GM19452 (cell line): ENCODE measurements at regions not wholly inside any gene's neighbourhood (a gene's known extent, or its start where the extent isn't known, plus 50 kb on each side); places are given as distances from the start of the nearest gene placed in this dataset.

ENCODE experiments used
- ATAC-seq: cut with Tn5 transposase; IDR thresholded peaks from one replicate; pipeline ENCODE4 v1.9.1; 2021; ENCODE audit not compliant: unreplicated experiment

DNA sequence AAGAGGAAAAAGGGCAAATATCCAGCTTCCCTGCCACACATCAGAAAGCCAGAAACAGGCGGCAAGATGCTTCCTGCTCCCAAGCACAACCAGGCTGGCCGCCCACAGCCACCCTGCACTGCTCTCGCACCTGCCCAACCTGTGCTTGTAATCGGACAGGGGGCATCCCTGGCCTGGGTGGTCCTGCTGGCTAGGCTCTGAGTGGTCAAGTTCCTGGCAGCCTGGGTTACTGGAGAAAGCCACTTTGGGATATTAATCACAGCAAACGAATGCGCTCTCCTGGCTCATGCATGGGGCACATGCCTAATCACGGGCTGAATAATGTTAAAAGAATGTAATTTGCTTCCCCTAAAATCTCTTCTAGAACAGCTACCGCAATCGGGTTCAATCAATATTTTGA is 442.4 kb downstream of the MCTP2 start:
- ATAC-seq, result no peak

DNA sequence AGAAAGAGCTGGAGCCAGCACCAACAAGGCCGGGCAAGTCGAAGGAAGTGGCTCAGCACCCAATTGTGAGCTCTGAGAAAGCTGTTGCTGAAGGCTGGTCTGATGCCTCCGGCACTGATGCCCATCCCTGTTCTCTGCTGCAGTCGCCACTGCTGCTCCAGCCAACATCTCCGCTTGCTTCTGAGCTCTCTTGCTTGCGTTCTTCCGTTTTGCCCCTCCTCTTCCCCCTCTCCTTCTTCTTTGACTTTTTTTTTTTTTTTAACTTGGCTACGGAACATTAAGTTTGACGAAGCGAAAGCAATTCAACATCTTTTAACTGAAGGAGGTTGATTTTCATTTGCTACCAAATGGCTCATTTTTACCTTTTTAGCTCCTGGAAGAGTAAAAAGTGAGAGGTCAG is 442.9 kb downstream of the MCTP2 start:
- ATAC-seq, result no peak

DNA sequence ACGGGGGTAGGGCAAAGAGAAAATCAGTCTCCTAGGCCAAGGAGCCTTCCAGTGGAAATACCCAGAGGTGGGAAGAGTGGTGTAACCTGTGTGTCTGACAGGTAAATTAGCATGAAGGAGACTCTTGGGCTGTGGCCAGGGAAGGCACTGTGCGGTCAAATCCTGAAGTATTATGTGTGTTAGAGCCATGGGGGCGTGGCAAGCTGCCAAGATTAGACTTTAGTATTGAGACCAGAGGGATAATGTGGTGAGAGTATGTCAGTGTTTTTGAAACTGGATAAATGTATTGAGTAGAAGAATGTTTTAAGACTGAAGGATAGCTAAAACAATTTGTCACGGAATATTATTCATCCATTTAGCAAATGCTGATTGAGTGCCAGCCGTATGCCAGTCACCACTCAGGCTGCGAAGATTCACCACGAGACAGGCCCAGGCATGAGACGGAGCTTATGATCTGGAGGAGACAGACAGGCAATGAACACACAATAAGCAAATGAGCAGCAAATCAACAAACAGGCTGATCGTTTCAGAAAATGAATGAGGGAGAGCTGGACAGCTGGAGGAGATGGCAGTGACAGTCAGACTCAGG is 445.9 kb downstream of the MCTP2 start:
- no peak for ATAC-seq

DNA sequence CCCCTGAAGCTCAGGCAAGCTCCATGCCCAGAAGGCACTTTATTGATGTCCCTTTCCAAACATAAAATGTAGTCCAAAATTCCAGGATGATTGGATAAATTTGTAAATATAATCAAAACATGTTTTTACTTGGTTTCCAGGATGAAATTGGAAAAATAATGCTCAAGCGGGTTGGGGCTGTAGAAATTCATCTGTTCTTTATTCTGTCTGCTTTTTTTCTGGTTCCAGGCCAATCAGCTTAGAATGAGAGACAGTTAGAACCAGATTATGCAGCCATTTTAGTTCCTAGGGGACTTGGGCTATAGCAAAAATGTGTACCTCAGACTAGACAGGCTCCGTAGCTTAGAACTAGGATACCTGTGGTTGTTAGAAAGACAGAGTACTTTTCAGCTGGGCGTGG is 450.8 kb downstream of the MCTP2 start:
- ATAC-seq, result no peak

DNA sequence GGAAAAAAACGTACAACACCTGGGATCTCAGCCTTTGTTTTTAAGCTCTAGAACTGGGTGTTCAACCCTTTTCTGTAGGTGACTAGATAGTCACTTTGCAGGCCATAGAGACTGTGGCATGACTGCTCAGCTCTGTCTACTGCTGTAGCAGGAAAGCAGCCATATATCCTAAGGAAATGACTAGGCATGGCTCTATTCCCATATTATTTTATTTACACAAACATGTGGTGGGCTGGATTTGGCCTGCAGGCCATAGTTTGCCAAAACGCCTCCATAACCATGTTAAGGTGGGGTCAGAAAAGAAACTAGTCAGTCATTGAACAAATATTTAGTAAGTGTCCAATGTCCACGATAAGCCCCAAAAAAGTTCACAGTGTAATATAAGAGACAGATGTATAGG is 452.5 kb downstream of the MCTP2 start:
- ATAC-seq, result no peak

DNA sequence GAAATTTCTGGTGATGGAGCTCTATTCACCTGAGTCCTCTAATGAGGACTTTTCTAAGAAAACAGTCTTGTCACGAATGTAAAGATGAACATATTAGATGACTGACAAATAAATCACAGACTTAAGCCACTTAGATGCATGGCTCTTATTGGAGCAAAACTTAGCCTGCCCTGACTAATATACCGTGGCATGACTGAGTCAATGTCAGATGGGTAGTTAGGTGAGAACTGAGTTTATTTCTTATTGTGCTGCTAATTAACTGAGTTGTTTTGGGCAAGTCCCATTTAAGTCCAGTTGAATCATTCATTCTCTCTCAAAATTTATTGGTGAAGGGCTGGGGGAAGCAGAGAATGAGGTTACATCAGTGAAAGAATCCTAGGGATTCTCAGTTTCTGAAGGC is 459.8 kb downstream of the MCTP2 start:
- no peak for ATAC-seq

DNA sequence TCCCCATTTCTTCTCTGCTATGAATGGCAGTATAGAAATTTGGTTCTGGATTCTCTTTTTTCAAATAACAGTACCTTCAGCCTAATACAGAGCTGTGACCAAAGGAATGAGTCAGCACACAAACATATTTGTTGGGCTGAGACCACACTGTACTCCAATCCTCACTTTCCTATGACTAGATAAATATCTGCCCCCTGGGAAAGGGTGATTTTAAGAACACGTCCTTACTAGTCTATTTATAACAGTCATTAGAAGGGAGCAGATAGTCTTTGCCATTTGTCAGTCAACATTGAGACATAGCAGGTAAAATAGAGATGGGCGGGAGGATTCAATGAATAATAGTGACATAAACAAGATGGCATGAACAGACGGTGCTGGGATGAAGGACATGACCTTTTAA is 461.3 kb downstream of the MCTP2 start:
- no peak for ATAC-seq

DNA sequence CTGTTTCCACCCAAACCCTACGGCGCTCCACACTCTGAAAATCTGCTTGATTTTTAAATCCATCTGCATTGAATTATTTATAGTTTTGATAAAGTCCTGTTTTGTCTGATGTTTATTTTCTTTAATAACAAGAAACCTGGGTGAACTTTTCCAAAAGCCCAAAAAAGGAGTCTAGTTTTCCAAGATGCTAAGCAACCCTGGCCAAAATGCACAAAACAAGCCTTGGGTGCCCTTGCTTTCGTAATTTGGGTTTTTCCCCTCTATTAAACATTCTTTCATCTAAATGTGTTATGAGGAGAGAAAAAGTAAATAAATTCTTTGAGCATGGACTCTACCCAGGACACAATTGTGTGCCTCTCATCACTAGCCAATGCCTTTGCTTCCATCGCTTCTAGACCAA is 468.9 kb downstream of the MCTP2 start:
- no peak for ATAC-seq

DNA sequence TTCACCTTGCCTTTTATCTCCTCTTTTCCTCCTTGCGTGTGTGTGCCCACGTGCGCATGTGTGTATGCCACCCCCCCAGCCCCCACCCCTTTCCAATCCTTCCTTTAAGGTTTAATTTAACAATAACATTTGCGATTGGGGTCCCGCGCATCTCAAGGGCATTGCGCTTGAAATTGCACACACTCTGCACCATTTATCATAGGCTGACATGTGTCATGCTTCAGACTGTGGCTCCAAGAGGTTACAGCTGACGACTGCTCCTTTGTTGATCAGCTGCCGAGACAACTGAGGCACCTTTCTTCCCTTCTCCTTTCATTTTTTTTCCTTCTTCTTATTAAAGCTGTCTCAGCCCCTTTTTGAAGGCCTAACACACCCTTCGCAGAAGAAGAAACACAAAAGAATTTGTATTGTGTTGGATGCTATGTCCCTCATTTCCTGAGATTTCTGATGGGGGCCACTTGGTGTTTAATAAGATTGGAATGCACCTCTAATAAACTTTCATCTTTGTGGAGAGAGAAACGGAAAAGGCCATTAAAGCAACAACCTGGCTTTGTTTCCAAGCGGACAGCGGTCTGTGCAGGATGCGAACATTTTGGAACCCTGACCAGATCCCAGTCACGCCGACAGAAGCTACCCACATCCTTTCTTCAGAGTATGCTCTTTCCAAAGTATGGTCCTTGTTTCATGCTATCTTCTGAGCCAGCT is 470.1 kb downstream of the MCTP2 start:
- no peak for ATAC-seq

DNA sequence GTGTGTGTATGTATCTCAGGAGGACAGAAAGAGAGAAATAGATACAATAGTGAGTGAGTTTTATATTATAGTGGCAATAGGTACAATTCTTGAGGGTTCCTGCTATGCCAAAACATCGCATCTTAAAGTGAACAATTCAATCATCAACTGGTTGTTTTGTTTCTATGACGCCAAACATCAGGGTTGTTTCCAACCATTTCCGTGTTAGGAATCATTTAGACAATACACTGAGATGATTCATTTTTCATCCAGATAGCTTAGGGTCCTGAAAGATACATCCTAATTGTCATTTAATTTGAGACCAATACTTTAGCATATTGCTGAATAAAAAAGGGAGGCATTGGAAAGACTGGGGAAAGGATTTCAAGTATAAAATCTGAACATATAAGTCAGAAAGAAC is 472.2 kb downstream of the MCTP2 start:
- ATAC-seq, result no peak

DNA sequence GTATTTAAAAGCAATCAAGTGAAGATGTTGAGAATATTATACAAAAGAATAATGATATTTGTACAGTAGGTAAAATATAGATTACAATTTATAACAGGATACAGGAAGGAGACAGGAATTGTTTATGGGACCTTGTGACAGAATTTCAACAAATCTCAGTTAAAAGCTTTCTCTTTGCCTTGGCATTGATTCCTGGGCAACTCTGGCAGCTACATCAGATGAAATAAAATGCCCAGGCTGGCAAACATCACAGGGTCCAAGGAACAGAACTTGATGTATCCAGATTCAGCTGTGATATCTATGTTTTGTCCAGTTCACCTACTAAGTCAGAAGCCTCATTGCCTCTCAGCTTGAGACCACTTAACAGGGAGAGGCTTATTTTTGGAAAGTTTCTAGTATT is 473.1 kb downstream of the MCTP2 start:
- no peak for ATAC-seq

DNA sequence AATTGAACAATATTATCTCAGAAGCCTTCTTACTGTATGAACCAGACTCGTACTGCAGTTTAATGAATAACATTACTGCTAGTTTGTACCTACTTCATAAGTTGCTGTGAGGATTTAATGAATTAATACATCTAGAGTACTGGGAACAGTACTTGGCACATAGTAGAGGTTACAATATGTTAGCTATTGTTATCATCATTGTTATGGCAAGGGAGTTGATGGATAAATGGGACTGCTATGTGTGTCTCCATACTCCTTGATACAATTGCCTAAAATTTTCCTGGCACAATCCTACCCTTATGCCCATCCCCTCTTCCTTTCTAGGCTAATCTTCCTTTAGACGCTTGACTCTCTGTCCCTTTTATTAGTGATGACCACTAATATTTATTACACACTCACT is 473.6 kb downstream of the MCTP2 start:
- ATAC-seq, result no peak

DNA sequence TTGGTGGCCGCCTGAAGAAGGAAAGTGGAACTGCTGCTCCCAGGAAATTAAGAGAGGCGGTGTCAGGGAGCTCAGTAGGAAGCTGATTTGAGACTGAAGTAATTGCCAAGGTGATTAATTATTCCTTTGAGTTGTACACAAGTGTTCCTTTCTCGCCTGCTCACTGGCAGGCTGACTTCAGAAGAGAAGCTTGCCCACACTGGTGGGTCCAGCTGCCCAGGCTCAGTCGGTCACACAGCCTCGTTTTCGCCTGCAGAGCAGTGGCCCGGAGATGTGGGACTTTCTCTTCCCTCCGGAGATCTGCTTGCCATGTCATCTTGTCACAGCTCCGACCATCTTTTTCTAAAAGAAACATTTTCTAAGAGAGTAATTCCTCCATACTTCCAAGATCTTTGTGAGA is 478.0 kb downstream of the MCTP2 start:
- no peak for ATAC-seq

DNA sequence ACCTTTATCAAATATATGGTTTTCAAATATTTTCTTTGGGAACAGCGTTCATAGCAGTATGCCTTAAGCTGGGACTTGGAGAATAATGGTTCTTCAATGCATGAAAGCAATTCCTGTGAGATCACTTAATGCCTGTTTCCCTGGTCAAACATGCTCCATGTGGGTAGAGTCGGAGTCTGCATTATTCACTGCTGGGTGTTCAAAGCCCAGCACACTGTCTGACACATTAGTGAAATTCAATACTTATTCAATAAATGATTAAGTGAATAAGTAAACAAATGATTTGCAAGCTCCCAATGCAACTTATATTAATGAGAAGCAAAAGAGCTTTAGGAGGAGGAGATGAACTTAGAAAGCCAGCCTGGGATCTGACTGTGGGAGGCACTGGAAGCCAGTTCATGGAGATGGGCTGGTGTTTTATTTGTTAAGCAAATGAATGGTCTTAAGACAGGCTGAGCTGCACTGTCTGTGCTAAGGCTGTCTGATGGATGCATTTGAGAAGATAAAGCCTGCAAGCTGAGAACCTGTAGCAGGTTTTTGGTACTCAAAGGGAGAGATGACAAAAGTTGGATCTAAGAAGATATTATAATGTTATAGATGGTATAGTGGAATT is 490.8 kb downstream of the MCTP2 start:
- no peak for ATAC-seq

DNA sequence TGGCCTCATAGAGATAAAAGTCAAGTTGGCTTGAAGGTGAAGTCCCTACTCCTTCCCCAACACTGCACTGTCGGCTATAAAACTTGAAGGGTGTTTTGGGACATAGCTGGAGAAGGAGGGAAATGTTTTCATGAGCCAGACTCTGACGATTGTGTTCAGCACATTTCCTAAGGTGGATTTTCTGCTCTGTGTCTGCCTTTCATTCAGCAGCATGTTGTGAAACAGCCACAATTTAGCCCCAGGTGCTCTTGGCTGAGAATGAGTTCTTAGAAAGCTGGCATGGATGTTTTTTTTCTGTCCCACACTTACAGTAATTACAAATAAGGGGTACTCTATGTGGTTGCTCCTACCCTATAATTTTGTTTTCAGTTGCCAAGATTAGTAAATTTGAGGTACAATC is 492.4 kb downstream of the MCTP2 start:
- ATAC-seq, result no peak

DNA sequence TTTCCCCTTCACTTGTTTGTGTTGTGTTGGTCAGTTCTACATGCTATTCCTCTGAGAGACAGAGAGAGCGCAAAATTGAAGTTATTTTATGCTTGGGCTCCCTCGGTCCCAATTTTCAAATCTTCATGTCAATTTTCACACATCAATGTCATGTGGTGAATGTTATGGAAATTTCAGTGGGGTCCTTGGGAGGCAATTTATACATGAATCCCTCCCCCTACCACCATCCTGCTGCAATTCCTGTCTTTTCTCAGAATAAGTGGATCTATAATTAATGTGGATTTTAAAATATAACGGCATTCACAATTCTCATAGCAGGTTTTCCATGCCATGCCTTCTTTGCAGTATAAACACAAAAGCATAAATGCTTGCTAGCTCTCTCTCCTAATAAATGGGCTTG is 499.9 kb downstream of the MCTP2 start:
- ATAC-seq, result no peak

DNA sequence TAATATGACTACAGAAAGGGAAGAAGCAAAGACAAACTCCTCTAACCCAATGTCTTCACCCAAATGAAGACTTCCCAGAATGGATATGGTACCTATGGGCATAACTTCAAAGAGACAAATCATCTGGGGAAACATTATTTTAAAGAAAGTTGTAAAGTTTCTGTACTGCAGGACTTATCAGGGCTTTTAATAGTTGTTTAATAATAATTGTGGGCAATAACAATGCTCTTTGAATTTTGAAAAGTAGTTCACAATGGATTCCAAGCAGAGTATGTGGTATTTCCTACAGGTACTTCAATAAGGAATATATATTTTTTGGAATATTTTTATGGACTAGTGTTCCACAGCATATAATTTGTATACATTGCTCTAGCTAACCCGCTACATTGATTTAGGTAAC is 503.1 kb downstream of the MCTP2 start:
- ATAC-seq, result no peak

DNA sequence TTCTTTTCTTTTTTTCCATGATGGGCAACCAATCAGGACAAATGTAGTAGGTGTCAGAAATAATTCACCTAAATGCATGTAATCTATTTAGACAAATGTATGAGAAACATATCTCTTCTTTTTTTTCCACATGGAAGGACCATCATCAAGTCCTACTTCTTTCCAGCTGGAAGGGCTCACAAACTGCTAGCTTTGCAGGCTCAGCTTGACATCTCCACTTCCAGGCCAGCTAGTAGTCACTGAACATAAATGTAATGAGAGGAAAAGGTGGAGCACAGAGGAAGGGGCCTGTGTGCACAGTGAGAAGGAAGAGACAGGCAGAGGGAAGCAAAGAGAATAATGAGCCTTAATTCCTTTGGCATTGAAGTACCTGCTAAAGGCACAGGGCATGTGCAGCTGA is 504.9 kb downstream of the MCTP2 start:
- ATAC-seq, result no peak

DNA sequence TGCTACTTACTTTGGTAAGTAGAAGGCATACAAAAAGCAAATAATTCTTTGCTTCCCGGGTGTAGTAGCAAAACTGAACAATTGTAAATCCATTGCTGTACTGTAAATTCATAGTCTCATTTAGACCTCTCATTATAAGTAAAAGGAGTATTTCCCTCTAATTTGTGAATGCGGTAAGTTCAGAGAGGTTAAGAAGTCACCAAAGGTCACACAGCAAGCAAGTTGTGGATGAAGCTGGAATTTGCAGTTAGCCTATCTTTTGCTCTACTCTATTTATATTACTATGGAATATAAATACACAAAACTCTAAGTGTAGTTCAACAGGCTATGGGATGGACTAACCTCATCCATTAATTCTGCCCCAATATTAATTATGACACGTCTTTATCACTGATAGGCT is 508.3 kb downstream of the MCTP2 start:
- ATAC-seq, result no peak

DNA sequence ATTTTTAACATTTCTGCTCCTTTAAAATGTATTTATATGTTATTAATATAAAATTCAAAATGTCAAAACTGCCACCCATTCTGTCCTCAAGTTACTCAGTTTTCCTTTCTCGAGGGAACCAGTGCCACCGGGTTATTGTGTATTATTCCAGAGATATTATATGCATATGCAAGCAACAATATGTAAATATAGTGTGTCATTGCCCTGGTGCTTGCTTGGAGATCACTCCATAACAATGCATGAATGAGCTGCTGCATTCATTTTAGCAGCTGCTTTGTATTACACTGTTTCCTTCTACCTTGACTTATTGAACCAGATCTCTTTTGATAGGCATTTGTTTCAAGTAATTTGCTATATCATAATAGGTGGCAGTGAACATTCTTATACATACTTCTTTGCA is 509.1 kb downstream of the MCTP2 start:
- ATAC-seq, result no peak

DNA sequence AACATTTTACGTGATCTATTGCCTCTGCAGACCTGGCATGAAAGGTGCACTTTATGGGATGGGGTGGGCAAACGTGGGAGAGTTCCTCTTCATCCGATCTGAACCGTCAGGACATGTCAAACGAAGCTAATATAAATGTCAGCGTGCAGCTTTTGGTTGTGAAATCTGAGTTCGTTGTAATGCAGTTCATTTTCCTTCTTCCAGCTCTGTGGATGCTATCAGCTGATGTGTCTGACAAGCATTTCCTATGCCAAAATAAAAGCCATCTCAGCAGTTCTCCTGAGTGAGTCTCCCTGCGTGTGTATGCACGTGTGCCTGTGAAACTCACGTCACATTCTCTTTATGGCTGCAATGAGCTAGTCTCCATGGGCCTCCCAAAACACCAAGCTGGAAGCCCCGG is 512.3 kb downstream of the MCTP2 start:
- ATAC-seq, result no peak

DNA sequence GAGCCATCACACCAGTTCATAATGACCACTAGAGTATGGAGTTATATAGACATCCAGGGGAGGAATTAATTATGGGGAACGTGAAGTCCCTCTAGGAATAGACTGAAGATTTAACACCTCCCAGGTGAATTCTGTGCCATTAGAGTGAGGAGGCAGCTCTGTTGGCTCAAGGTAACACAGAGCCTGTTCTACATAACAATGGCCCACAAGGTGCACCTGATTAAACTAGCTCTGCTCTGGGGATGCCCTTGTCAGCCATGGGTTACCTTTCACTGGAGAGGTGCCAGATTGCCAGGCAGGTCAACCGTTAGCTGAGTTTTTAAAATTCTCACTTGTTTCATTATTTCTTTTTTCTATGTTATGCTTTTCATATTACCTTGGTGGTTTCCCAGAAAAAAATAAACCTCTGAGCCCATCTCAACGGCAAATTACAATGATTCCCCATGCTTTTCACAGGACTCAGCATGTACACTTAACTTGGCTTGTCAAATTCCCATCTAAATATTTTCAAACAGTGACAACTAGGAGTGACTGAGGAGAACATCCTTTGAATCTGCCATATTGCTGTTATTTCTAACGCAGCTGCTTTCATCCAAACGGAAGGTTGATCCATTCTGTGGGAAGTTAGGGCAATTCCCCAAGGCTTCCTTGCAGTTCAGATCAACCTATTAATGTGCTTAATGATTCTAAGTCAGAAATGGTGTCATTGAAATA is 512.9 kb downstream of the MCTP2 start:
- no peak for ATAC-seq
